ENCODE measurements at regions not wholly inside any gene's neighbourhood (a gene's known extent, or its start where the extent isn't known, plus 50 kb on each side); places are given as distances from the start of the nearest gene placed in this dataset.

DNA sequence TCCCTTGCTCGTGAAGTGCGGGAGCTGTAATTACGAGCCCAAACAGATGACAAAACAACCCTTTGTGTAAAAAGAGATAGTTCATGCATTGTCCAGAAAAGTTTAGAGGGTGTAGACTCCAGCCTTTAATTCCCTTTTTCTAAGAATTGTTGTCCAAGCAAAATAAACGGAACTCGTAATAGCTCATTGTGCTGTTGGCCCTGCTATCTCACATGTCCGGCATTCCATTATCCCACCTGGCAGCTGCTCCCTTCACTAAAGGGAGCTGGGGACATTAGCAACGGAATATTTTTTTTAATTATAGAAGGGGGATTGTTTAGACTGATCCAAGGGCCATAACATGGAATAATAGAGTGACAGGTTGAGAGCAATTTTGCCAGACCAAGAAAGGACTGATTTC, 277.5 kb upstream of the TBX3 start:
- DNase-seq = no peak
- CTCF ChIA-PET = no interaction called here
- no peaks in the 10 kb centered on the region for H3K4me1 Mint-ChIP-seq
- no peak overlapping the region for H3K4me3 Mint-ChIP-seq
- no peaks in the 10 kb centered on the region for H3K9me3 Mint-ChIP-seq
- POLR2A ChIA-PET = no interaction called here
- H3K27ac Mint-ChIP-seq = no peak overlapping the region
- no peaks in the 10 kb centered on the region for H3K36me3 Mint-ChIP-seq (ENCODE audit: low read depth)
- ATAC-seq (ENCODE audit: low read depth) = no peak
- no peaks in the 10 kb centered on the region for H3K27me3 Mint-ChIP-seq
- intact Hi-C loops (cut with micrococcal nuclease) = no loop called here
- TF ChIP-seq, protein P1, sequence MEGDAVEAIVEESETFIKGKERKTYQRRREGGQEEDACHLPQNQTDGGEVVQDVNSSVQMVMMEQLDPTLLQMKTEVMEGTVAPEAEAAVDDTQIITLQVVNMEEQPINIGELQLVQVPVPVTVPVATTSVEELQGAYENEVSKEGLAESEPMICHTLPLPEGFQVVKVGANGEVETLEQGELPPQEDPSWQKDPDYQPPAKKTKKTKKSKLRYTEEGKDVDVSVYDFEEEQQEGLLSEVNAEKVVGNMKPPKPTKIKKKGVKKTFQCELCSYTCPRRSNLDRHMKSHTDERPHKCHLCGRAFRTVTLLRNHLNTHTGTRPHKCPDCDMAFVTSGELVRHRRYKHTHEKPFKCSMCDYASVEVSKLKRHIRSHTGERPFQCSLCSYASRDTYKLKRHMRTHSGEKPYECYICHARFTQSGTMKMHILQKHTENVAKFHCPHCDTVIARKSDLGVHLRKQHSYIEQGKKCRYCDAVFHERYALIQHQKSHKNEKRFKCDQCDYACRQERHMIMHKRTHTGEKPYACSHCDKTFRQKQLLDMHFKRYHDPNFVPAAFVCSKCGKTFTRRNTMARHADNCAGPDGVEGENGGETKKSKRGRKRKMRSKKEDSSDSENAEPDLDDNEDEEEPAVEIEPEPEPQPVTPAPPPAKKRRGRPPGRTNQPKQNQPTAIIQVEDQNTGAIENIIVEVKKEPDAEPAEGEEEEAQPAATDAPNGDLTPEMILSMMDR (IDR thresholded peaks at IDR 0.05) = no peak

DNA sequence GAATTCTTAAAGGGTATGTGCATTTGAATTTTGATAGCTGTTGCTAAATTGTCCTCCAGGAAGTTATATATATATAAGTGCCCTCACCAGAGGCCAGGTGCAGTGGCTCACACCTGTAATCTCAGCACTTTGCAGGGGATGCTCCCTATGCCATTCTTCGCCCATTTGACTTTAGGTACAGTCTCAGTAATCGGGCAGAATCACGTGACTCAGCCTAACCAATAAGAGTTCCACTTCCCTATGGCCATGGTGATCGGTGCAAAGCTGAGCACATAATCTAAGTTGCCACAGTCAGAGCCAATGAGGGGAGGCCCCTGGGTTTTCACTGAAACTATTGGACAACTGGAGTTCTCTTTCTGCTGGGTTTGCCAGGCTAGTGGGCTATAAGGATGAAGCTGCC, 274.6 kb upstream of the TBX3 start:
- H3K27ac Mint-ChIP-seq = no peak overlapping the region
- no peaks in the 10 kb centered on the region for H3K9me3 Mint-ChIP-seq
- POLR2A ChIA-PET = no interaction called here
- TF ChIP-seq, protein P1 (IDR thresholded peaks at IDR 0.05) = no peak
- DNase-seq (no peak), ATAC-seq (ENCODE audit: low read depth) (no peak)
- H3K36me3 Mint-ChIP-seq (ENCODE audit: low read depth) = no peaks in the 10 kb centered on the region
- intact Hi-C loops (cut with micrococcal nuclease) = no loop called here
- no peak overlapping the region for H3K4me3 Mint-ChIP-seq
- H3K4me1 Mint-ChIP-seq = no peaks in the 10 kb centered on the region
- H3K27me3 Mint-ChIP-seq = no peaks in the 10 kb centered on the region
- CTCF ChIA-PET = no interaction called here

DNA sequence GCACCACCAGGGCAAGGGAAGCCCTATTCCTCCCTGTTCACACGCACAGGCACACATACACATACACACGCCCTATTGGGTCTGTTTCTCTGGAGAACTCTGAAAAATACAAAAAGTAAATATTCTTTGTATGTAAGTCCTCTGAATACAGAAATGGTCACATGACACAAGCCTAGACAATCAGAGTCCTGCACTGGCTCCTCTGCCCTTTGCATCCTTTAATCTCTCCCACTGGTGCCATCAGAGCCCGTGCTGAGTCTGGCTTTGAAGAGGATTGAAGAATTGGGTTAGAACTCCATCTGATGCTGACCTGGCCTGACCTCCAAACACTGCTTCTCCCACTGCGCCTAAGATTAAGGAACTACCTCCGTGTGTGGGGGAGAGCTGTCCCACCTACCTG, 273.2 kb upstream of the TBX3 start:
- no peak for ATAC-seq (ENCODE audit: low read depth)
- Mint-ChIP-seq H3K9me3 (no peaks in the 10 kb centered on the region), H3K4me3 (no peak overlapping the region), H3K27ac (no peak overlapping the region), H3K4me1 (no peaks in the 10 kb centered on the region), H3K36me3 (ENCODE audit: low read depth) (no peaks in the 10 kb centered on the region), H3K27me3 (no peaks in the 10 kb centered on the region)
- ChIA-PET POLR2A (no interaction called here), CTCF (no interaction called here)
- no peak for DNase-seq
- intact Hi-C loops (cut with micrococcal nuclease) = no loop called here
- TF ChIP-seq, protein P1 (IDR thresholded peaks at IDR 0.05) = no peak

DNA sequence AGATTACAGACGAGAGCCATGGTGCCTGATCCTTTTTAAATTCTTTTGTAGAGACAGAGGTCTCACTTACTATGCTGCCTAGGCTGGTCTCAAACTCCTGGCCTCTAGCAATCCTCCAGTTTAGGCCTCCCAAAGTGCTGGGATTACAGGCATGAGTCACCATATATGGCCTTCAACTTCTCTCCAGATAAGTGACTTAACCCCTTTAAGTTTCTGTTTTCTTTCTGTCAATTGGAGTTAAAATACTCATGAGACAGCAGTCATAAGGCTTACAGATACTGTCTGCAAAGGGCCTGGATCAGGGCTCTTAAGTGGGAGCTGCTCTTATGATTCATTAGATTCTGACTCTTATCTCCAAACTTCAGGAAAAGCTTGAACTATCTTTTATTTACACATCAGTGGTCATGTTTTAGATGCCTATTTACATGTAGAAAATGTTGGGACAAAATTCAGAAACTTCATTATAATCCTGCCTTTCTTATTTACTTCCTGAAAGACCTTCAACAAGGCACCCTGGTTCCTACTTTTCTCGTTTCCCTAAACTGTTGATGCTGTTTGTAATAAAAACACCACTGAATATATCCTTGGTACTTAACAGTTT, 271.5 kb upstream of the TBX3 start:
- POLR2A ChIA-PET = no interaction called here
- TF ChIP-seq, protein P1 (IDR thresholded peaks at IDR 0.05) = no peak
- DNase-seq (no peak), ATAC-seq (ENCODE audit: low read depth) (no peak)
- no peak overlapping the region for H3K4me3 Mint-ChIP-seq
- H3K36me3 Mint-ChIP-seq (ENCODE audit: low read depth) = no peaks in the 10 kb centered on the region
- no peaks in the 10 kb centered on the region for H3K4me1 Mint-ChIP-seq
- intact Hi-C loops (cut with micrococcal nuclease) = no loop called here
- H3K9me3 Mint-ChIP-seq = no peaks in the 10 kb centered on the region
- no peak overlapping the region for H3K27ac Mint-ChIP-seq
- H3K27me3 Mint-ChIP-seq = no peaks in the 10 kb centered on the region
- CTCF ChIA-PET = no interaction called here

DNA sequence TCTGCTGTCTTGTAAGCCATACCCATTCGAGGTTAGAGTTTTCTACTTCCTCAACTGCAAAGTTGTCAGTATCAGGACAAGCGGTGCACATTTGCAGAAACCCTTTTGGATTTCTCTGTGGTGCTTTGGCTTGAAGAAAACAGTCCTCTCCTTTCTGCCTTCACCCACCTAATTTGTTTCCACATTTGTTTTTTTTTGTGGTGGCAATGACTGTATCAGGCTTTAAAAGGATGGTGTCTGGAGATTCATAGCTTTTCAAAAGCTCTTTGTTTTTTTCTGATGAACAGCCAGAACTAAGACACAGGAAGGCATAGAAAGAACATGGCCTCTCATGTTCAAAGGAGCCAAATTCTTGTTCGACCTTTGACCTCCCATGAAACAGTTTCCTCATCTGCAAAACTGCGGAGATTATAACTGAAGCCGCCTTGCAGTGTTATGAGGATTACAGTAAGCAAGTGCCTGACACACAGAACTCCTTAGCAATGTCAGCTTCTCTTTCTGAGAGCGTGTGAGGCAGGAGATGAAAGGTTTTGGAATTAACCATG, 270.6 kb upstream of the TBX3 start:
- H3K4me1 Mint-ChIP-seq = no peaks in the 10 kb centered on the region
- TF ChIP-seq, protein P1 (IDR thresholded peaks at IDR 0.05) = no peak
- ATAC-seq (ENCODE audit: low read depth) (no peak), DNase-seq (no peak)
- H3K36me3 Mint-ChIP-seq (ENCODE audit: low read depth) = no peaks in the 10 kb centered on the region
- intact Hi-C loops (cut with micrococcal nuclease) = no loop called here
- ChIA-PET CTCF (no interaction called here), POLR2A (no interaction called here)
- H3K9me3 Mint-ChIP-seq = no peaks in the 10 kb centered on the region
- H3K4me3 Mint-ChIP-seq = no peak overlapping the region
- H3K27me3 Mint-ChIP-seq = no peaks in the 10 kb centered on the region
- H3K27ac Mint-ChIP-seq = no peak overlapping the region

All from activated B cell treated with CpG ODN at 0.5 μM for 24 hours (primary cell).